AG04450 (cell line): ENCODE measurements at regions not wholly inside any gene's neighbourhood (a gene's known extent, or its start where the extent isn't known, plus 50 kb on each side); places are given as distances from the start of the nearest gene placed in this dataset.
A peak's percentile ranks its signal among the peaks of the same experiment; 100 is the strongest.

Experiments
- CTCF ChIA-PET: fragments of 300-600, 350-600 bp; formaldehyde crosslinking; extraction: SDS; loops from one replicate; lab custom pipeline; 2022; ENCODE audit warnings: antibody characterized with exemption, inconsistent platforms; lab: Charles Lee
- POLR2A ChIA-PET: fragments of 350-600 bp; formaldehyde crosslinking; extraction: SDS; loops from one replicate; lab custom pipeline; 2021; ENCODE audit warnings: antibody characterized with exemption, inconsistent platforms; lab: Yijun Ruan, JAX
- DNase-seq: peaks from one replicate; pipeline ENCODE4 v3.0.0-alpha.2; 2011; ENCODE audit warnings: low read depth, low spot score
- H3K27ac ChIP-seq: one replicate; pipeline ENCODE4 v1.5.1; 2012; ENCODE audit warnings: low read depth, low read length, control low read depth
- H3K27me3 ChIP-seq: one replicate; pipeline ENCODE4 v1.6.0; 2012; ENCODE audit warnings: low read length; ENCODE audit not compliant: control insufficient read depth, insufficient read depth
- H3K4me3 ChIP-seq: 2 replicates; pipeline ENCODE4 v1.5.1; 2011; ENCODE audit warnings: mild to moderate bottlenecking, low read depth, low read length, control low read depth
- H3K9me3 ChIP-seq: 2 replicates; pipeline ENCODE4 v1.5.1; 2012; ENCODE audit warnings: low read length; ENCODE audit not compliant: control insufficient read depth, insufficient read depth
- TF ChIP-seq, protein P1 (sequence below): IDR thresholded peaks from 2 replicates; pipeline ENCODE4 v1.5.1; 2011; ENCODE audit warnings: low read depth, low read length, control low read depth, inconsistent platforms

DNA sequence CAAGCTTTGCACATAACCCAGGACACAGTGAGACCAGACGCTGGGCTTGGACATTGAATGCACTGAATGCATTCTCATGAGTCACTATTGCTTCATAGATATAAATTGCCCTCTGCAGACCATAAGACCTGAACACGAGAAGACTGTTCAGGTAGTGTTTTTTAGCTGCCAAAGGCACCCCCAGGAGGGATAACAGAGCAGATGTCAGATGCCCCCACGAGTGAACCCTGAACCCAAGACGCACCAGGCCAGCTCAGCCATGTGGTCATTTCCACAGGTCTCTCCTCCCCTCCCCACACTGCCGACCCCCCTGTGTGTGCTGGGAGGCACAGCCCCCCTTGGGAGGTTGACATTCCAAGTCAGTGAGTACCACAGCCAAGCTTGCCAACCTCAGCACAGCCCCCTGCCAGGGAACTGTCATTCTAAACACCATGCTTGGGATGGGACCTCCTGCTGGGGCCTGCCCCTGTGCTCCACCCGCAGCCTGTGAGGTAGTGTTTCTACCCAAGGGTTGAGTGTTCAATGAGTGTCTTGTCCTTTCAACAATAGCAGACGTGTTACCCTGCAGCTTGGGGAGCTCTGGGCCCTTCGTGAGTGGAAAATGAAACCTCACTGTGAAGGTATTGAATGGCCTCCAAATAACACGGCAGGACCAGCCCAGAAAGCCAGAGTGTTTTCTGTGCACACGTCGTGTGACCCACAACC is 68.2 kb downstream of the PSMG1 start:
- no peaks in the 10 kb centered on the region for H3K27me3 ChIP-seq
- CTCF ChIA-PET: interaction anchor here (1.2 to 1.3 kb wide), 2 partner anchors 11 to 23 kb away, joined by 3 to 4 read pairs; no protein-coding TSS in a partner anchor
- TF ChIP-seq, protein P1, sequence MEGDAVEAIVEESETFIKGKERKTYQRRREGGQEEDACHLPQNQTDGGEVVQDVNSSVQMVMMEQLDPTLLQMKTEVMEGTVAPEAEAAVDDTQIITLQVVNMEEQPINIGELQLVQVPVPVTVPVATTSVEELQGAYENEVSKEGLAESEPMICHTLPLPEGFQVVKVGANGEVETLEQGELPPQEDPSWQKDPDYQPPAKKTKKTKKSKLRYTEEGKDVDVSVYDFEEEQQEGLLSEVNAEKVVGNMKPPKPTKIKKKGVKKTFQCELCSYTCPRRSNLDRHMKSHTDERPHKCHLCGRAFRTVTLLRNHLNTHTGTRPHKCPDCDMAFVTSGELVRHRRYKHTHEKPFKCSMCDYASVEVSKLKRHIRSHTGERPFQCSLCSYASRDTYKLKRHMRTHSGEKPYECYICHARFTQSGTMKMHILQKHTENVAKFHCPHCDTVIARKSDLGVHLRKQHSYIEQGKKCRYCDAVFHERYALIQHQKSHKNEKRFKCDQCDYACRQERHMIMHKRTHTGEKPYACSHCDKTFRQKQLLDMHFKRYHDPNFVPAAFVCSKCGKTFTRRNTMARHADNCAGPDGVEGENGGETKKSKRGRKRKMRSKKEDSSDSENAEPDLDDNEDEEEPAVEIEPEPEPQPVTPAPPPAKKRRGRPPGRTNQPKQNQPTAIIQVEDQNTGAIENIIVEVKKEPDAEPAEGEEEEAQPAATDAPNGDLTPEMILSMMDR: no peak
- no peak for DNase-seq
- POLR2A ChIA-PET: interaction anchor here (1.0 to 1.6 kb wide), 2 partner anchors 10 to 300 kb away, joined by 3 to 4 read pairs; no protein-coding TSS in a partner anchor
- peak overlapping the region; percentile 31 for H3K27ac ChIP-seq
- no peak overlapping the region for H3K4me3 ChIP-seq
- H3K9me3 ChIP-seq: no peaks in the 10 kb centered on the region; the same call in 1 of the 2 replicates

DNA sequence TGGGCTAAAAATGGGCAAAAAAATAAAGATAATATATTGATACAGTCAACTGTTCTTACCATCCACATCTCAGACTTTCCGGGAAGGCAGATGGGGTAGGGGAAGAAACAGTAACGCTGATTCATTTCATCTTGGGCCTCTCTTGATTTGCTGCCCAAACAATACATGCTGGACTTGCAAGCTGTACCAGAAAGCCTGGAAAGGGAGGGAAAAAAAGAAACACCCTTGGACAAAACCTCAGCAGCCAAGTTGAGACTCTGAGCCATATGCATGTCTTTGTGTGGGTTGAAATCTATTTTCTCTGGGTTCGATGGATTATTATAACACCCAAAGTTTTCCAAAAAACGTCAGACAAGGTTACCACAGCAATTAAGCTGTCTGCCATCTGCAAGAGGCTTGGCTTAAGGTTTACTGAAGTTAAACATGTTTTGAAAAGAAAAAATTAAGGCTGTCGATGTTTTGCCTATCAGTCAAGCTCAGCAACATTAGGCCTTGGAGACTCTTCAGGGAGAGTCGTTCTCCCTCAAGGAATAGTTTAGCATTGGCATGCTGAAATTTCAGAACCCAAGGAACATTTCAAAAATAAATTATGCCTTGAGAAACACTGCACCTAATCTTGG is 71.2 kb downstream of the PSMG1 start:
- peaks cover 7% of the 10 kb centered on the region; the same call in 1 of the 2 replicates for H3K9me3 ChIP-seq
- H3K27ac ChIP-seq: no peak overlapping the region
- DNase-seq: no peak
- H3K27me3 ChIP-seq: no peaks in the 10 kb centered on the region
- ChIA-PET POLR2A (no interaction called here), CTCF (interaction anchor here (0.9 to 1.0 kb wide), 3 partner anchors 26 to 81 kb away, joined by 3 read pairs; no protein-coding TSS in a partner anchor)
- TF ChIP-seq, protein P1: no peak
- H3K4me3 ChIP-seq: no peak overlapping the region

DNA sequence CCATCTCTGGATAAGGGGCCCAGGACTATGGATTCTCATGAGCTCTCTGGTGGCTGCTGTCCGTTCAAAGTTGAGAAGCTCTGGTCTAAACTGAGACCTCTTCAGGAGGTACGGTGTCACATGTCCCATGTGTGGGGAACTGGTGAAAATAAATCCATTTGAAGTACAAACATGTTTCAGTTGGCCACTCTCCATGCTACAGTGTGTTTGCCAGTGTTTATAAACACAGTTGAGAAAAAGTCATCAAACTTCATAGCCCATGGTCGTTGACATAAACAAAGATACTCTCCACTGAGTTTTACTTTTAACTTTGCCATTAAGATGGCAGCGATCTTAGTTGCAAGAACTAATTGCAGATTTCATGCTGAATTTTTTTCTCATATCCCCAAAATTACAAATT is 72.8 kb downstream of the PSMG1 start:
- Histone ChIP-seq H3K4me3 (no peak overlapping the region), H3K27me3 (no peaks in the 10 kb centered on the region), H3K9me3 (peaks cover 7% of the 10 kb centered on the region; the same call in 1 of the 2 replicates), H3K27ac (no peak overlapping the region)
- ChIA-PET POLR2A (no interaction called here), CTCF (no interaction called here)
- no peak for DNase-seq
- TF ChIP-seq, protein P1: no peak

DNA sequence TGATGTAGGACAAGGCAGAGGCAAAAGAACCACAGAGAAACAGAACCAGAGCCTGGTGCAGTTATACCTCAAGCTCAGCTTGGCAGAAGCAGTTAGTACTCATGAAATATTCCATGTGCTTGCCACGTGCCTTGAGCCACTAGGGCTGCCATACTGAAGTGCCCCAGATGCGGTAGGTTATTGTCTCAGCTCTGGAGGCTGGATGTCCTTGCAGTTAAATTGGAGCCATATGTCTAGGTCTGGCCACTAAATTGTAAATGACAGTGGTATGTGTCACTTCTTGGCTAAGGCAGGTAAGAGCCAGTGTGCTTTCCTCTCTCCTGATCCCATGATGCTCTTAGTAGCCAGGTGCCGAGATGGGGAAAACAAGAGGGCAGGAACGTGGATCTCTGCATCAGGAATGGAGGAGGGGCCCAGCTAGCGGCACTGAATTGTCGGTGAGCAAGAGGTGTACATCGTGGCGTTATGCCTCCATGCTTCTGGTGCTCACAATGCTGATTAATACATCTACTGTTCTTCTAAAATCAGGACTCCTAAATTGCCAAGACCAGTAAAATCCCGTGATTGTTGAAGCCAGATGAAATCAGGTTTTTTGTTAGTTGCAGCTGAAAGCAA is 73.5 kb downstream of the PSMG1 start:
- no peak for DNase-seq
- Histone ChIP-seq H3K9me3 (peaks cover 7% of the 10 kb centered on the region; the same call in 1 of the 2 replicates), H3K27me3 (no peaks in the 10 kb centered on the region), H3K27ac (no peak overlapping the region), H3K4me3 (no peak overlapping the region)
- ChIA-PET CTCF (interaction anchor here (1.4 kb wide), 1 partner anchor 17 kb away, joined by 3 read pairs; no protein-coding TSS in a partner anchor), POLR2A (no interaction called here)
- TF ChIP-seq, protein P1: no peak
